ENCODE measurements at regions not wholly inside any gene's neighbourhood (a gene's known extent, or its start where the extent isn't known, plus 50 kb on each side); places are given as distances from the start of the nearest gene placed in this dataset.

- H3K27me3 ChIP-seq (ENCODE audit: low read depth): no peaks in the 10 kb centered on the region
Measured at GRCh38 chr16:72399811-72400210, 227.9 kb upstream of the PMFBP1 start.

GRCh38 chr16:72397876-72398275 lies 225.9 kb upstream of the PMFBP1 start:
- Histone ChIP-seq H3K9me3 (replicated peaks) (peaks cover 19% of the 10 kb centered on the region), H3K27me3 (ENCODE audit: low read depth) (no peaks in the 10 kb centered on the region), H3K27ac (replicated peaks) (no peak overlapping the region), H3K4me1 (no peaks in the 10 kb centered on the region), H3K36me3 (no peaks in the 10 kb centered on the region), H3K4me3 (no peak overlapping the region)
- DNase-seq: no peak
- no peak for TF ChIP-seq CTCF (IDR thresholded peaks at IDR 0.05; ENCODE audit: borderline replicate concordance)
- intact Hi-C loops (cut with micrococcal nuclease): no loop called here

More at GRCh38 chr16:72399811-72400210, 227.9 kb upstream of the PMFBP1 start:
- H3K36me3 ChIP-seq: no peaks in the 10 kb centered on the region
- TF ChIP-seq CTCF (IDR thresholded peaks at IDR 0.05; ENCODE audit: borderline replicate concordance): no peak
- H3K9me3 ChIP-seq (replicated peaks): peaks cover 5% of the 10 kb centered on the region
- intact Hi-C loops (cut with micrococcal nuclease): no loop called here
- H3K4me3 ChIP-seq: no peak overlapping the region
- no peaks in the 10 kb centered on the region for H3K4me1 ChIP-seq
- DNase-seq: no peak
- no peak overlapping the region for H3K27ac ChIP-seq (replicated peaks)

GRCh38 chr16:72394526-72394925 lies 222.6 kb upstream of the PMFBP1 start:
- Histone ChIP-seq H3K27me3 (ENCODE audit: low read depth) (no peaks in the 10 kb centered on the region), H3K36me3 (no peaks in the 10 kb centered on the region), H3K27ac (replicated peaks) (no peak overlapping the region), H3K4me3 (no peak overlapping the region), H3K9me3 (replicated peaks) (peaks cover 19% of the 10 kb centered on the region), H3K4me1 (no peaks in the 10 kb centered on the region)
- intact Hi-C loops (cut with micrococcal nuclease): no loop called here
- DNase-seq: no peak
- no peak for TF ChIP-seq CTCF (IDR thresholded peaks at IDR 0.05; ENCODE audit: borderline replicate concordance)

DNA sequence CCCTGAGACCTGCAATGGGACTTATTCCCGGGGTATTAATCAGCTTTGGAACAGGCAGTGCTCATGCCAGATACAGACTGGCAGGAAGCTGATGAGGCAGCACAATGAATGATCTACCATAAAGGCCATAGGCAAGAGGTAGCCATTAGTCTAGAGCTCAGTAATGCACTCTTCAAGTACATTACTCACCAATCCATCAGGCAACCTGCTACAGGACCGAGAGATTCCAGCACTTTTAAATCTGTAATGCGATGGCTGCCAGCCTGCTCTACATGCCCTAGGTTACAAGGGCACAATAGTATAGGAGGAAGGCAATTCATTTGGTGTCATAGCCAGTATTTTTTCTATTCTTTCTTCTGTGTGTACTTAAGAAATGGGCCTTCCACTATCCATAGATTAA lies 217.8 kb upstream of the PMFBP1 start:
- no peak for TF ChIP-seq CTCF (IDR thresholded peaks at IDR 0.05; ENCODE audit: borderline replicate concordance)
- Histone ChIP-seq H3K27me3 (ENCODE audit: low read depth) (no peaks in the 10 kb centered on the region), H3K9me3 (replicated peaks) (peaks cover 55% of the 10 kb centered on the region), H3K4me3 (no peak overlapping the region), H3K4me1 (no peaks in the 10 kb centered on the region), H3K36me3 (no peaks in the 10 kb centered on the region), H3K27ac (replicated peaks) (no peak overlapping the region)
- intact Hi-C loops (cut with micrococcal nuclease): no loop called here
- no peak for DNase-seq

GRCh38 chr16:72388007-72388406 lies 216.1 kb upstream of the PMFBP1 start:
- no peak for TF ChIP-seq CTCF (IDR thresholded peaks at IDR 0.05; ENCODE audit: borderline replicate concordance)
- Histone ChIP-seq H3K4me3 (no peak overlapping the region), H3K36me3 (no peaks in the 10 kb centered on the region), H3K27me3 (ENCODE audit: low read depth) (no peaks in the 10 kb centered on the region), H3K9me3 (replicated peaks) (peaks cover 46% of the 10 kb centered on the region), H3K4me1 (no peaks in the 10 kb centered on the region), H3K27ac (replicated peaks) (no peak overlapping the region)
- DNase-seq: no peak
- intact Hi-C loops (cut with micrococcal nuclease): no loop called here

DNA sequence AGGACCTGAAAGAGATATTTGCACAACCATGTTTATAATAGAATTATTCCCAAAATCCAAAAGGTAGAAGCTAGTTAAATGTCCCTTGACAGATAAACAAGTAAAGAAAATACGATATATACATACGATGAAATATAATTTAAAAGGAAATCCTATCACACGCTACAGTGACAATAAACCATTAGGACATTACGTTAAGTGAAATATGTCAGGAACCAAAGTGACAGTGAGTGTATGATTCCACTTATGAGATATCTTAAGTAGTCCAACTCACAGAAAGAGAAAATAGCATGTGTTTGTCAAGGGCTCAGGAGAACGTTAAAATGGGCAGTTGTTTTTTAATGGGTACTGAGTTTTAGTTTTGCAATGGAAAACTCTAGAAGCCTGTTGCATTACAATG lies 212.7 kb upstream of the PMFBP1 start:
- H3K27ac ChIP-seq (replicated peaks): no peak overlapping the region
- intact Hi-C loops (cut with micrococcal nuclease): no loop called here
- TF ChIP-seq CTCF (IDR thresholded peaks at IDR 0.05; ENCODE audit: borderline replicate concordance): no peak
- no peaks in the 10 kb centered on the region for H3K36me3 ChIP-seq
- H3K9me3 ChIP-seq (replicated peaks): peaks cover 76% of the 10 kb centered on the region
- H3K27me3 ChIP-seq (ENCODE audit: low read depth): no peaks in the 10 kb centered on the region
- no peak overlapping the region for H3K4me3 ChIP-seq
- H3K4me1 ChIP-seq: no peaks in the 10 kb centered on the region
- no peak for DNase-seq

All from left ventricle myocardium inferior (tissue), 1 donor.